T follicular helper cell (primary cell): ENCODE measurements at regions not wholly inside any gene's neighbourhood (a gene's known extent, or its start where the extent isn't known, plus 50 kb on each side); places are given as distances from the start of the nearest gene placed in this dataset.

Experiments
- DNase-seq: peaks from one replicate; pipeline ENCODE4 v3.0.0-alpha.2; 2020; ENCODE audit warnings: low read depth

- DNase-seq = no peak
Observed at GRCh38 chr13:106173891-106174610, 361.4 kb downstream of the EFNB2 start.

GRCh38 chr13:106173346-106173745 is 362.1 kb downstream of the EFNB2 start:
- no peak for DNase-seq

- no peak for DNase-seq
Observed at GRCh38 chr13:106172176-106172905, 363.1 kb downstream of the EFNB2 start.

- DNase-seq = no peak
Observed at GRCh38 chr13:106163426-106163825, 372.0 kb downstream of the EFNB2 start.

- no peak for DNase-seq
Observed at GRCh38 chr13:106161146-106161545, 374.3 kb downstream of the EFNB2 start.

GRCh38 chr13:106159295-106160195 is 375.9 kb downstream of the EFNB2 start:
- DNase-seq = no peak

- DNase-seq = no peak
Observed at GRCh38 chr13:106156468-106156867, 379.0 kb downstream of the EFNB2 start.

- no peak for DNase-seq
Observed at GRCh38 chr13:106155411-106155810, 380.1 kb downstream of the EFNB2 start.

GRCh38 chr13:106153876-106154275 is 381.6 kb downstream of the EFNB2 start:
- no peak for DNase-seq

- no peak for DNase-seq
Observed at GRCh38 chr13:106153041-106153440, 382.4 kb downstream of the EFNB2 start.

GRCh38 chr13:106152047-106152446 is 383.4 kb downstream of the EFNB2 start:
- DNase-seq = no peak

GRCh38 chr13:106151056-106151699 is 384.3 kb downstream of the EFNB2 start:
- no peak for DNase-seq

- no peak for DNase-seq
Observed at GRCh38 chr13:106145997-106146864, 389.2 kb downstream of the EFNB2 start.

GRCh38 chr13:106145070-106145469 is 390.4 kb downstream of the EFNB2 start:
- DNase-seq = no peak

GRCh38 chr13:106143930-106144709 is 391.3 kb downstream of the EFNB2 start:
- no peak for DNase-seq

GRCh38 chr13:106143392-106143791 is 392.1 kb downstream of the EFNB2 start:
- no peak for DNase-seq

- no peak for DNase-seq
Observed at GRCh38 chr13:106140476-106140875, 395.0 kb downstream of the EFNB2 start.

- no peak for DNase-seq
Observed at GRCh38 chr13:106139942-106140341, 395.5 kb downstream of the EFNB2 start.

- no peak for DNase-seq
Observed at GRCh38 chr13:106139377-106139776, 396.1 kb downstream of the EFNB2 start.

- no peak for DNase-seq
Observed at GRCh38 chr13:106138620-106139019, 396.8 kb downstream of the EFNB2 start.
